ENCODE measurements at regions not wholly inside any gene's neighbourhood (a gene's known extent, or its start where the extent isn't known, plus 50 kb on each side); places are given as distances from the start of the nearest gene placed in this dataset.

- FAIRE-seq (no peak), DNase-seq (ENCODE audit: low spot score) (no peak), ATAC-seq (0 out of 3 replicates have a peak, but pooled peaks have one; percentile 30)
- Histone ChIP-seq H3K36me3 (replicated peaks in 1 of 2; ENCODE audit: control insufficient read depth in 1 of 2, insufficient read depth in 2 of 2, low read length in 2 of 2) (no peaks in the 10 kb centered on the region; a peak in 3 of 5 replicates), H3K27ac (ENCODE audit: extremely low read length, insufficient read depth, low read length) (no peak overlapping the region), H2AFZ (ENCODE audit: low read length) (no peak overlapping the region), H3K27me3 (ENCODE audit: control insufficient read depth in 1 of 2, insufficient read depth in 2 of 2, low read length in 2 of 2) (no peaks in the 10 kb centered on the region), H4K20me1 (ENCODE audit: insufficient read depth, low read length) (no peaks in the 10 kb centered on the region), H3K9me3 (ENCODE audit: low read length) (no peaks in the 10 kb centered on the region), H3K79me2 (ENCODE audit: insufficient read depth, low read length) (no peaks in the 10 kb centered on the region), H3K4me2 (ENCODE audit: low read depth, low read length) (no peak overlapping the region), H3K4me3 (replicated peaks in 1 of 3; ENCODE audit: insufficient read depth in 1 of 3, low read depth in 2 of 3, low read length in 3 of 3) (no peak overlapping the region), H3K4me1 (ENCODE audit: insufficient read depth, low read length) (peaks cover 37% of the 10 kb centered on the region), H3K9ac (ENCODE audit: insufficient read depth, low read depth, low read length) (no peak overlapping the region)
- 87% methylated on average over 16 of the region's 16 CpGs for WGBS (ENCODE audit: low lambda C conversion rate)
- TF ChIP-seq, protein P1, sequence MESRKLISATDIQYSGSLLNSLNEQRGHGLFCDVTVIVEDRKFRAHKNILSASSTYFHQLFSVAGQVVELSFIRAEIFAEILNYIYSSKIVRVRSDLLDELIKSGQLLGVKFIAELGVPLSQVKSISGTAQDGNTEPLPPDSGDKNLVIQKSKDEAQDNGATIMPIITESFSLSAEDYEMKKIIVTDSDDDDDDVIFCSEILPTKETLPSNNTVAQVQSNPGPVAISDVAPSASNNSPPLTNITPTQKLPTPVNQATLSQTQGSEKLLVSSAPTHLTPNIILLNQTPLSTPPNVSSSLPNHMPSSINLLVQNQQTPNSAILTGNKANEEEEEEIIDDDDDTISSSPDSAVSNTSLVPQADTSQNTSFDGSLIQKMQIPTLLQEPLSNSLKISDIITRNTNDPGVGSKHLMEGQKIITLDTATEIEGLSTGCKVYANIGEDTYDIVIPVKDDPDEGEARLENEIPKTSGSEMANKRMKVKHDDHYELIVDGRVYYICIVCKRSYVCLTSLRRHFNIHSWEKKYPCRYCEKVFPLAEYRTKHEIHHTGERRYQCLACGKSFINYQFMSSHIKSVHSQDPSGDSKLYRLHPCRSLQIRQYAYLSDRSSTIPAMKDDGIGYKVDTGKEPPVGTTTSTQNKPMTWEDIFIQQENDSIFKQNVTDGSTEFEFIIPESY (CRISPR knock-in tag; IDR thresholded peaks at IDR 0.05), result peak; percentile 85
- TF ChIP-seq MIER2 (CRISPR knock-in tag; IDR thresholded peaks at IDR 0.05) (no peak), IRF2 (CRISPR knock-in tag; IDR thresholded peaks at IDR 0.05) (no peak)
- in situ Hi-C loops (cut with HindIII; ENCODE audit: extremely low pct_ligation_motif_present, low pct_unique_long_range_greater_than_20kb) (no loop called here), intact Hi-C loops (cut with micrococcal nuclease; ENCODE audit: unreplicated experiment) (no loop called here)
- ChIA-PET POLR2A (no interaction called here), CTCF (ENCODE audit: low intra/inter-chr PET ratio, low total read pairs) (no interaction called here)
- BruUV-seq (replicated peaks), result no TSS peak
These were observed 107.6 kb upstream of the SPRY4 start for GRCh38 chr5:142432369-142432863.

GRCh38 chr5:142428773-142429473, 104.1 kb upstream of the SPRY4 start:
- FAIRE-seq (no peak), ATAC-seq (no peak), DNase-seq (ENCODE audit: low spot score) (no peak)
- Histone ChIP-seq H4K20me1 (ENCODE audit: insufficient read depth, low read length) (no peaks in the 10 kb centered on the region), H3K4me2 (ENCODE audit: low read depth, low read length) (no peak overlapping the region), H3K4me3 (replicated peaks in 1 of 3; ENCODE audit: insufficient read depth in 1 of 3, low read depth in 2 of 3, low read length in 3 of 3) (no peak overlapping the region), H3K36me3 (replicated peaks in 1 of 2; ENCODE audit: control insufficient read depth in 1 of 2, insufficient read depth in 2 of 2, low read length in 2 of 2) (peaks cover 0 to 2% of the 10 kb centered on the region in 2 experiments; a peak in 4 of 5 replicates), H3K27ac (ENCODE audit: extremely low read length, insufficient read depth, low read length) (no peak overlapping the region), H3K4me1 (ENCODE audit: insufficient read depth, low read length) (peaks cover 19% of the 10 kb centered on the region), H3K79me2 (ENCODE audit: insufficient read depth, low read length) (no peaks in the 10 kb centered on the region), H2AFZ (ENCODE audit: low read length) (no peak overlapping the region), H3K9me3 (ENCODE audit: low read length) (no peaks in the 10 kb centered on the region), H3K9ac (ENCODE audit: insufficient read depth, low read depth, low read length) (no peak overlapping the region), H3K27me3 (ENCODE audit: control insufficient read depth in 1 of 2, insufficient read depth in 2 of 2, low read length in 2 of 2) (no peaks in the 10 kb centered on the region)
- intact Hi-C loops (cut with micrococcal nuclease; ENCODE audit: unreplicated experiment), result loop anchor here (10.0 kb wide), 1 partner anchor 274 kb away; no protein-coding TSS in a partner anchor
- 94% methylated on average over 8 of the region's 8 CpGs for WGBS (ENCODE audit: low lambda C conversion rate)
- in situ Hi-C loops (cut with HindIII; ENCODE audit: extremely low pct_ligation_motif_present, low pct_unique_long_range_greater_than_20kb), result no loop called here
- CTCF ChIA-PET (ENCODE audit: low intra/inter-chr PET ratio, low total read pairs), result no interaction called here
- BruUV-seq (replicated peaks), result no TSS peak
- POLR2A ChIA-PET, result no interaction called here
- TF ChIP-seq ARNT2 (CRISPR knock-in tag; IDR thresholded peaks at IDR 0.05; ENCODE audit: low read depth) (no peak), YEATS4 (CRISPR knock-in tag; IDR thresholded peaks at IDR 0.05; ENCODE audit: borderline replicate concordance) (no peak)
- TF ChIP-seq, protein P2, sequence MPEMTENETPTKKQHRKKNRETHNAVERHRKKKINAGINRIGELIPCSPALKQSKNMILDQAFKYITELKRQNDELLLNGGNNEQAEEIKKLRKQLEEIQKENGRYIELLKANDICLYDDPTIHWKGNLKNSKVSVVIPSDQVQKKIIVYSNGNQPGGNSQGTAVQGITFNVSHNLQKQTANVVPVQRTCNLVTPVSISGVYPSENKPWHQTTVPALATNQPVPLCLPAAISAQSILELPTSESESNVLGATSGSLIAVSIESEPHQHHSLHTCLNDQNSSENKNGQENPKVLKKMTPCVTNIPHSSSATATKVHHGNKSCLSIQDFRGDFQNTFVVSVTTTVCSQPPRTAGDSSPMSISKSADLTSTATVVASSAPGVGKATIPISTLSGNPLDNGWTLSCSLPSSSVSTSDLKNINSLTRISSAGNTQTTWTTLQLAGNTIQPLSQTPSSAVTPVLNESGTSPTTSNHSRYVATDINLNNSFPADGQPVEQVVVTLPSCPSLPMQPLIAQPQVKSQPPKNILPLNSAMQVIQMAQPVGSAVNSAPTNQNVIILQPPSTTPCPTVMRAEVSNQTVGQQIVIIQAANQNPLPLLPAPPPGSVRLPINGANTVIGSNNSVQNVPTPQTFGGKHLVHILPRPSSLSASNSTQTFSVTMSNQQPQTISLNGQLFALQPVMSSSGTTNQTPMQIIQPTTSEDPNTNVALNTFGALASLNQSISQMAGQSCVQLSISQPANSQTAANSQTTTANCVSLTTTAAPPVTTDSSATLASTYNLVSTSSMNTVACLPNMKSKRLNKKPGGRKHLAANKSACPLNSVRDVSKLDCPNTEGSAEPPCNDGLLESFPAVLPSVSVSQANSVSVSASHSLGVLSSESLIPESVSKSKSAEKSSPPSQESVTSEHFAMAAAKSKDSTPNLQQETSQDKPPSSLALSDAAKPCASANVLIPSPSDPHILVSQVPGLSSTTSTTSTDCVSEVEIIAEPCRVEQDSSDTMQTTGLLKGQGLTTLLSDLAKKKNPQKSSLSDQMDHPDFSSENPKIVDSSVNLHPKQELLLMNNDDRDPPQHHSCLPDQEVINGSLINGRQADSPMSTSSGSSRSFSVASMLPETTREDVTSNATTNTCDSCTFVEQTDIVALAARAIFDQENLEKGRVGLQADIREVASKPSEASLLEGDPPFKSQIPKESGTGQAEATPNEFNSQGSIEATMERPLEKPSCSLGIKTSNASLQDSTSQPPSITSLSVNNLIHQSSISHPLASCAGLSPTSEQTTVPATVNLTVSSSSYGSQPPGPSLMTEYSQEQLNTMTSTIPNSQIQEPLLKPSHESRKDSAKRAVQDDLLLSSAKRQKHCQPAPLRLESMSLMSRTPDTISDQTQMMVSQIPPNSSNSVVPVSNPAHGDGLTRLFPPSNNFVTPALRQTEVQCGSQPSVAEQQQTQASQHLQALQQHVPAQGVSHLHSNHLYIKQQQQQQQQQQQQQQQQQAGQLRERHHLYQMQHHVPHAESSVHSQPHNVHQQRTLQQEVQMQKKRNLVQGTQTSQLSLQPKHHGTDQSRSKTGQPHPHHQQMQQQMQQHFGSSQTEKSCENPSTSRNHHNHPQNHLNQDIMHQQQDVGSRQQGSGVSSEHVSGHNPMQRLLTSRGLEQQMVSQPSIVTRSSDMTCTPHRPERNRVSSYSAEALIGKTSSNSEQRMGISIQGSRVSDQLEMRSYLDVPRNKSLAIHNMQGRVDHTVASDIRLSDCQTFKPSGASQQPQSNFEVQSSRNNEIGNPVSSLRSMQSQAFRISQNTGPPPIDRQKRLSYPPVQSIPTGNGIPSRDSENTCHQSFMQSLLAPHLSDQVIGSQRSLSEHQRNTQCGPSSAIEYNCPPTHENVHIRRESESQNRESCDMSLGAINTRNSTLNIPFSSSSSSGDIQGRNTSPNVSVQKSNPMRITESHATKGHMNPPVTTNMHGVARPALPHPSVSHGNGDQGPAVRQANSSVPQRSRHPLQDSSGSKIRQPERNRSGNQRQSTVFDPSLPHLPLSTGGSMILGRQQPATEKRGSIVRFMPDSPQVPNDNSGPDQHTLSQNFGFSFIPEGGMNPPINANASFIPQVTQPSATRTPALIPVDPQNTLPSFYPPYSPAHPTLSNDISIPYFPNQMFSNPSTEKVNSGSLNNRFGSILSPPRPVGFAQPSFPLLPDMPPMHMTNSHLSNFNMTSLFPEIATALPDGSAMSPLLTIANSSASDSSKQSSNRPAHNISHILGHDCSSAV (CRISPR knock-in tag; IDR thresholded peaks at IDR 0.05; ENCODE audit: borderline replicate concordance), result no peak
